ENCODE measurements at regions not wholly inside any gene's neighbourhood (a gene's known extent, or its start where the extent isn't known, plus 50 kb on each side); places are given as distances from the start of the nearest gene placed in this dataset.

- TF ChIP-seq CSDC2 (CRISPR knock-in tag; IDR thresholded peaks at IDR 0.05), result no peak
- TF ChIP-seq, protein P1, sequence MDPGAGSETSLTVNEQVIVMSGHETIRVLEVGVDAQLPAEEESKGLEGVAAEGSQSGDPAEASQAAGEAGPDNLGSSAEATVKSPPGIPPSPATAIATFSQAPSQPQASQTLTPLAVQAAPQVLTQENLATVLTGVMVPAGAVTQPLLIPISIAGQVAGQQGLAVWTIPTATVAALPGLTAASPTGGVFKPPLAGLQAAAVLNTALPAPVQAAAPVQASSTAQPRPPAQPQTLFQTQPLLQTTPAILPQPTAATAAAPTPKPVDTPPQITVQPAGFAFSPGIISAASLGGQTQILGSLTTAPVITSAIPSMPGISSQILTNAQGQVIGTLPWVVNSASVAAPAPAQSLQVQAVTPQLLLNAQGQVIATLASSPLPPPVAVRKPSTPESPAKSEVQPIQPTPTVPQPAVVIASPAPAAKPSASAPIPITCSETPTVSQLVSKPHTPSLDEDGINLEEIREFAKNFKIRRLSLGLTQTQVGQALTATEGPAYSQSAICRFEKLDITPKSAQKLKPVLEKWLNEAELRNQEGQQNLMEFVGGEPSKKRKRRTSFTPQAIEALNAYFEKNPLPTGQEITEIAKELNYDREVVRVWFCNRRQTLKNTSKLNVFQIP (CRISPR knock-in tag; IDR thresholded peaks at IDR 0.05; ENCODE audit: borderline replicate concordance, low read depth), result no peak
- TF ChIP-seq, protein P2, sequence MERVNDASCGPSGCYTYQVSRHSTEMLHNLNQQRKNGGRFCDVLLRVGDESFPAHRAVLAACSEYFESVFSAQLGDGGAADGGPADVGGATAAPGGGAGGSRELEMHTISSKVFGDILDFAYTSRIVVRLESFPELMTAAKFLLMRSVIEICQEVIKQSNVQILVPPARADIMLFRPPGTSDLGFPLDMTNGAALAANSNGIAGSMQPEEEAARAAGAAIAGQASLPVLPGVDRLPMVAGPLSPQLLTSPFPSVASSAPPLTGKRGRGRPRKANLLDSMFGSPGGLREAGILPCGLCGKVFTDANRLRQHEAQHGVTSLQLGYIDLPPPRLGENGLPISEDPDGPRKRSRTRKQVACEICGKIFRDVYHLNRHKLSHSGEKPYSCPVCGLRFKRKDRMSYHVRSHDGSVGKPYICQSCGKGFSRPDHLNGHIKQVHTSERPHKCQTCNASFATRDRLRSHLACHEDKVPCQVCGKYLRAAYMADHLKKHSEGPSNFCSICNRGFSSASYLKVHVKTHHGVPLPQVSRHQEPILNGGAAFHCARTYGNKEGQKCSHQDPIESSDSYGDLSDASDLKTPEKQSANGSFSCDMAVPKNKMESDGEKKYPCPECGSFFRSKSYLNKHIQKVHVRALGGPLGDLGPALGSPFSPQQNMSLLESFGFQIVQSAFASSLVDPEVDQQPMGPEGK (CRISPR knock-in tag; IDR thresholded peaks at IDR 0.05; ENCODE audit: borderline replicate concordance), result no peak
- no peak for TF ChIP-seq ZFP30 (CRISPR knock-in tag; IDR thresholded peaks at IDR 0.05)
- no peak for TF ChIP-seq GLIS3 (CRISPR knock-in tag; IDR thresholded peaks at IDR 0.05)
- no peak for TF ChIP-seq ARNTL (CRISPR knock-in tag; IDR thresholded peaks at IDR 0.05; ENCODE audit: borderline replicate concordance, low read depth)
- no peak for TF ChIP-seq CREB5 (CRISPR knock-in tag; IDR thresholded peaks at IDR 0.05; ENCODE audit: low read depth)
- TF ChIP-seq ESRRG (CRISPR knock-in tag; IDR thresholded peaks at IDR 0.05), result no peak
These were observed 142.4 kb downstream of the LYPLAL1 start for GRCh38 chr1:219316066-219316465.
